ENCODE measurements at regions not wholly inside any gene's neighbourhood (a gene's known extent, or its start where the extent isn't known, plus 50 kb on each side); places are given as distances from the start of the nearest gene placed in this dataset.
"Not testable (repeated sequence)": the region's sequence is repeated elsewhere in the genome, so short reads cannot be mapped to it uniquely, and the experiment has no call there.

DNA sequence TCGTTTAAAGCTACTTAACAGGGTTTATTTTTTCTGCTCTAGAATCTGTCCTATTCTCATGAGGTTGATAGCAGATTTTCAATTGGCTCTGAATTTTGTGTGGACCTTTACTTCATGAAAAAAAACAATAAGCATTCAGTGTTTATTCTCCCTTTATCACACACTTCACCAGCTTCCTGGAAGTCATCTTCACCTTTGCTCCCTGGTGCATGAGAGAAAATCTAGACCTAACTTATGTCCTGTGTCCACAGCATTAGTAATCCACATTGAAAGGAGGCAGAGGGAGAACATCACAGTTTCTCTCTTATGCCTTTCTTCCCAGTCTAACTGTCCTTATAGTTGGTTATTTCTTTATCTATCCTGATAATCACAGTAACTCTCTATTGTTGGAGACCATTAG lies 316.1 kb downstream of the PTH2R start:
- H3K36me3 ChIP-seq (ENCODE audit: control insufficient read depth, insufficient read depth, low read length) = no peaks in the 10 kb centered on the region
- TF ChIP-seq, protein P1, sequence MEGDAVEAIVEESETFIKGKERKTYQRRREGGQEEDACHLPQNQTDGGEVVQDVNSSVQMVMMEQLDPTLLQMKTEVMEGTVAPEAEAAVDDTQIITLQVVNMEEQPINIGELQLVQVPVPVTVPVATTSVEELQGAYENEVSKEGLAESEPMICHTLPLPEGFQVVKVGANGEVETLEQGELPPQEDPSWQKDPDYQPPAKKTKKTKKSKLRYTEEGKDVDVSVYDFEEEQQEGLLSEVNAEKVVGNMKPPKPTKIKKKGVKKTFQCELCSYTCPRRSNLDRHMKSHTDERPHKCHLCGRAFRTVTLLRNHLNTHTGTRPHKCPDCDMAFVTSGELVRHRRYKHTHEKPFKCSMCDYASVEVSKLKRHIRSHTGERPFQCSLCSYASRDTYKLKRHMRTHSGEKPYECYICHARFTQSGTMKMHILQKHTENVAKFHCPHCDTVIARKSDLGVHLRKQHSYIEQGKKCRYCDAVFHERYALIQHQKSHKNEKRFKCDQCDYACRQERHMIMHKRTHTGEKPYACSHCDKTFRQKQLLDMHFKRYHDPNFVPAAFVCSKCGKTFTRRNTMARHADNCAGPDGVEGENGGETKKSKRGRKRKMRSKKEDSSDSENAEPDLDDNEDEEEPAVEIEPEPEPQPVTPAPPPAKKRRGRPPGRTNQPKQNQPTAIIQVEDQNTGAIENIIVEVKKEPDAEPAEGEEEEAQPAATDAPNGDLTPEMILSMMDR (conservative IDR thresholded peaks at IDR 0.05 in 1 of 2, IDR thresholded peaks at IDR 0.05 in 1 of 2; ENCODE audit: low read depth in 1 of 2, low read length in 2 of 2) = no peak
- TF ChIP-seq EZH2 (IDR thresholded peaks at IDR 0.05; ENCODE audit: low read length, missing control alignments) = no peak
- no peaks in the 10 kb centered on the region for H4K20me1 ChIP-seq (ENCODE audit: control insufficient read depth, extremely low read depth, insufficient read depth, low read length)
- H3K4me1 ChIP-seq (ENCODE audit: control insufficient read depth, extremely low read depth, insufficient read depth, low read length) = no peaks in the 10 kb centered on the region
- no peak overlapping the region for H3K4me2 ChIP-seq (ENCODE audit: extremely low read depth, insufficient read depth, low read length)
- no peaks in the 10 kb centered on the region for H3K27me3 ChIP-seq (ENCODE audit: control insufficient read depth, insufficient read depth, low read length)
- no peak for DNase-seq (ENCODE audit: low read depth in 2 of 2)
- no peaks in the 10 kb centered on the region for H3K9me3 ChIP-seq (ENCODE audit: control insufficient read depth, insufficient read depth, low read depth, low read length)
- no peaks in the 10 kb centered on the region for H3K79me2 ChIP-seq (ENCODE audit: control insufficient read depth, insufficient read depth, low read length)
- no peak overlapping the region for H2AFZ ChIP-seq (ENCODE audit: low read length)
- no peak overlapping the region for H3K27ac ChIP-seq (ENCODE audit: insufficient read depth, low read length)
- H3K9ac ChIP-seq (ENCODE audit: insufficient read depth, low read length) = no peak overlapping the region
- no peak overlapping the region for H3K4me3 ChIP-seq (replicated peaks in 1 of 4; ENCODE audit: control extremely low read depth in 1 of 4, insufficient read depth in 1 of 4, low read depth in 3 of 4, low read length in 4 of 4)

DNA sequence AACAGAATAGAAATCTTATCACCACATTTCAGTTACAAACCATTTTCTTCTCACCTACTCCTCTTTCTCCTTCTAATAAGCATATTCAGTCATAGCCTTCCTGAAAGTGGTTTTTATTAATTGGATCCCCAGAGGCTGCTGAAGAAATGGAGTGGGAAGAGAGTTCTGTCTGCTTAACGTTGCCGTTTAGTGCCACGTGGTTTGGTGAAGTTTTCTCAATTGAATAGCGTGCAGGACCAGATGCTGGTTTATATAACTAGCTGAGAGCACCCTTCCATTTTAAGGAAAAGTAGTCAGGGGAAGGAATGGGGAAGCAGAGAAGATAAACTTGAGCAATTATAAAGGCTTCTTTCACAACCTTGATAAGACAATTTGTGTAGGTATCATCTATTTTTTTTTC lies 318.7 kb downstream of the PTH2R start:
- H2AFZ ChIP-seq (ENCODE audit: low read length) = no peak overlapping the region
- no peak overlapping the region for H3K27ac ChIP-seq (ENCODE audit: insufficient read depth, low read length)
- TF ChIP-seq EZH2 (IDR thresholded peaks at IDR 0.05; ENCODE audit: low read length, missing control alignments) = no peak
- no peaks in the 10 kb centered on the region for H3K36me3 ChIP-seq (ENCODE audit: control insufficient read depth, insufficient read depth, low read length)
- H3K4me1 ChIP-seq (ENCODE audit: control insufficient read depth, extremely low read depth, insufficient read depth, low read length) = no peaks in the 10 kb centered on the region
- H3K9me3 ChIP-seq (ENCODE audit: control insufficient read depth, insufficient read depth, low read depth, low read length) = no peaks in the 10 kb centered on the region
- H3K79me2 ChIP-seq (ENCODE audit: control insufficient read depth, insufficient read depth, low read length) = no peaks in the 10 kb centered on the region
- H3K9ac ChIP-seq (ENCODE audit: insufficient read depth, low read length) = no peak overlapping the region
- no peaks in the 10 kb centered on the region for H4K20me1 ChIP-seq (ENCODE audit: control insufficient read depth, extremely low read depth, insufficient read depth, low read length)
- no peaks in the 10 kb centered on the region for H3K27me3 ChIP-seq (ENCODE audit: control insufficient read depth, insufficient read depth, low read length)
- no peak overlapping the region for H3K4me3 ChIP-seq (replicated peaks in 1 of 4; ENCODE audit: control extremely low read depth in 1 of 4, insufficient read depth in 1 of 4, low read depth in 3 of 4, low read length in 4 of 4)
- H3K4me2 ChIP-seq (ENCODE audit: extremely low read depth, insufficient read depth, low read length) = no peak overlapping the region
- no peak for DNase-seq (ENCODE audit: low read depth in 2 of 2)

DNA sequence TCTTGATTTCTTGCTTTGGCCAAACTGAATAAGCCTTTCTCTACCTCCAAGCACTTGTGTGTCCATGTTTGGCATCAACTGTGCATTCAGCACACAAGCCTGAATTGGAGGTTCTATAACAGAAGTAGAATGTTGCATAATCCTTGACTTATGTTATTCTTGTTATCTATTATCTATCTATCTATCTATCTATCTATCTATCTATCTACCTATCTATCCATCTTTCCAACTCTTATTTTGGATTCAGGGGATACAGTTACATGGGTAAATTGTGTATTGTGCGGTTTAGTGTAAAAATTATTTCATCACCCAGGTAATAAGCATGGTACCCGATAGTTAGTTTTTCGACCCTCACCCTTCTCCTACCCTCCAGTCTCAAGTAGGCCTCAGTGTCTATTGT lies 319.6 kb downstream of the PTH2R start:
- Histone ChIP-seq H3K4me1 (ENCODE audit: control insufficient read depth, extremely low read depth, insufficient read depth, low read length) (no peaks in the 10 kb centered on the region), H3K9ac (ENCODE audit: insufficient read depth, low read length) (no peak overlapping the region), H4K20me1 (ENCODE audit: control insufficient read depth, extremely low read depth, insufficient read depth, low read length) (no peaks in the 10 kb centered on the region), H3K4me2 (ENCODE audit: extremely low read depth, insufficient read depth, low read length) (no peak overlapping the region), H3K9me3 (ENCODE audit: control insufficient read depth, insufficient read depth, low read depth, low read length) (no peaks in the 10 kb centered on the region), H3K27ac (ENCODE audit: insufficient read depth, low read length) (no peak overlapping the region), H3K79me2 (ENCODE audit: control insufficient read depth, insufficient read depth, low read length) (no peaks in the 10 kb centered on the region), H2AFZ (ENCODE audit: low read length) (no peak overlapping the region), H3K27me3 (ENCODE audit: control insufficient read depth, insufficient read depth, low read length) (no peaks in the 10 kb centered on the region), H3K4me3 (replicated peaks in 1 of 4; ENCODE audit: control extremely low read depth in 1 of 4, insufficient read depth in 1 of 4, low read depth in 3 of 4, low read length in 4 of 4) (no peak overlapping the region), H3K36me3 (ENCODE audit: control insufficient read depth, insufficient read depth, low read length) (no peaks in the 10 kb centered on the region)
- no peak for DNase-seq (ENCODE audit: low read depth in 2 of 2)
- TF ChIP-seq EZH2 (IDR thresholded peaks at IDR 0.05; ENCODE audit: low read length, missing control alignments) = no peak
- TF ChIP-seq, protein P1 (conservative IDR thresholded peaks at IDR 0.05 in 1 of 2, IDR thresholded peaks at IDR 0.05 in 1 of 2; ENCODE audit: low read depth in 1 of 2, low read length in 2 of 2) = no peak

DNA sequence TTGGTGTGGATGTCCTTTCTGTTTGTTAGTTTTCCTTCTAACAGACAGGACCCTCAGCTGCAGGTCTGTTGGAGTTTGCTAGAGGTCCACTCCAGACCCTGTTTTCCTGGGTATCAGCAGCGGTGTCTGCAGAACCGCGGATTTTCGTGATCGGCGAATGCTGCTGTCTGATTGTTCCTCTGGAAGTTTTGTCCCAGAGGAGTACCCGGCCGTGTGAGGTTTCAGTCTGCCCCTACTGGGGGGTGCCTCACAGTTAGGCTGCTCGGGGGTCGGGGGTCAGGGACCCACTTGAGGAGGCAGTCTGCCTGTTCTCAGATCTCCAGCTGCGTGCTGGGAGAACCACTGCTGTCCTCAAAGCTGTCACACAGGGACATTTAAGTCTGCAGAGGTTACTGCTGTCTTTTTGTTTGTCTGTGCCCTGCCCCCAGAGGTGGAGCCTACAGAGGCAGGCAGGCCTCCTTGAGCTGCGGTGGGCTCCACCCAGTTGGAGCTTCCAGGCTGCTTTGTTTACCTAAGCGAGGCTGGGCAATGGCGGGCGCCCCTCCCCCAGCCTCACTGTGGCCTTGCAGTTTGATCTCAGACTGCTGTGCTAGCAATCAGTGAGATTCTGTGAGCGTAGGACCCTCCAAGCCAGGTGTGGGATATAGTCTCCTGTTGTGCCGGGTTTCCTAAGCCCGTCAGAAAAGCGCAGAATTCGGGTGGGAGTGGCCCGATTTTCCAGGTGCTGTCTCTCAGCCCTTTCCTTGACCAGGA lies 345.2 kb downstream of the PTH2R start:
- not testable (repeated sequence) for H3K36me3 ChIP-seq (ENCODE audit: control insufficient read depth, insufficient read depth, low read length); H3K27me3 ChIP-seq (ENCODE audit: control insufficient read depth, insufficient read depth, low read length); H3K4me1 ChIP-seq (ENCODE audit: control insufficient read depth, extremely low read depth, insufficient read depth, low read length); H3K9ac ChIP-seq (ENCODE audit: insufficient read depth, low read length); H3K9me3 ChIP-seq (ENCODE audit: control insufficient read depth, insufficient read depth, low read depth, low read length); H2AFZ ChIP-seq (ENCODE audit: low read length); H3K4me3 ChIP-seq (replicated peaks in 1 of 4; ENCODE audit: control extremely low read depth in 1 of 4, insufficient read depth in 1 of 4, low read depth in 3 of 4, low read length in 4 of 4); H4K20me1 ChIP-seq (ENCODE audit: control insufficient read depth, extremely low read depth, insufficient read depth, low read length); H3K79me2 ChIP-seq (ENCODE audit: control insufficient read depth, insufficient read depth, low read length); H3K27ac ChIP-seq (ENCODE audit: insufficient read depth, low read length); DNase-seq (ENCODE audit: low read depth in 2 of 2); H3K4me2 ChIP-seq (ENCODE audit: extremely low read depth, insufficient read depth, low read length)
